IMR-90 (cell line): ENCODE measurements at regions not wholly inside any gene's neighbourhood (a gene's known extent, or its start where the extent isn't known, plus 50 kb on each side); places are given as distances from the start of the nearest gene placed in this dataset.
A peak's percentile ranks its signal among the peaks of the same experiment; 100 is the strongest.

Experiments
- ATAC-seq: fragments of 200-7000 bp; cut with Tn5 transposase; 2 replicates; pipeline ENCODE4 v1.9.1; 2020; ENCODE audit warnings: low read depth, mild to moderate bottlenecking, moderate library complexity
- BruUV-seq: library from RNA; stranded (reverse); fragments of 400-500 nt; replicated peaks from 2 replicates; lab custom pipeline; 2021; lab: Mats Ljungman, UMichigan
- CTCF ChIA-PET: fragments of 300-600 bp; formaldehyde crosslinking; extraction: SDS; loops from one replicate; lab custom pipeline; 2021; ENCODE audit warnings: antibody characterized with exemption; lab: Yijun Ruan, JAX
- POLR2A ChIA-PET: fragments of 300-600 bp; sonication (Branson Sonifier 250); formaldehyde crosslinking; loops from one replicate; lab custom pipeline; 2022; ENCODE audit warnings: antibody characterized with exemption; ENCODE audit not compliant: unreplicated experiment; lab: Charles Lee
- DNase-seq: peaks from one replicate; pipeline ENCODE4 v3.0.0; 2013
- H2AFZ ChIP-seq: replicated peaks from 2 replicates; pipeline ENCODE3; 2013; ENCODE audit warnings: low read length, mild to moderate bottlenecking; ENCODE audit not compliant: poor library complexity
- H2AK5ac ChIP-seq: 2 replicates; pipeline ENCODE4 v1.6.1; 2013; ENCODE audit warnings: low read depth, low read length, inconsistent platforms
- H2AK9ac ChIP-seq: replicated peaks from 2 replicates; pipeline ENCODE3; 2013; ENCODE audit warnings: mild to moderate bottlenecking, low read depth, low read length, moderate library complexity; ENCODE audit not compliant: poor library complexity
- H2BK120ac ChIP-seq: 2 replicates; pipeline ENCODE4 v1.6.1; 2013; ENCODE audit warnings: low read depth, low read length, inconsistent platforms
- H2BK15ac ChIP-seq: 3 replicates; pipeline ENCODE4 v1.6.1; 2013; ENCODE audit warnings: low read depth, low read length, inconsistent platforms
- H2BK20ac ChIP-seq: 2 replicates; pipeline ENCODE4 v1.6.1; 2013; ENCODE audit warnings: low read depth, mild to moderate bottlenecking, inconsistent platforms, low read length, moderate library complexity
- H2BK5ac ChIP-seq: 2 replicates; pipeline ENCODE4 v1.6.1; 2013; ENCODE audit warnings: mild to moderate bottlenecking, low read depth, low read length, inconsistent platforms; ENCODE audit not compliant: poor library complexity, severe bottlenecking
- H3K14ac ChIP-seq: replicated peaks from 2 replicates; pipeline ENCODE4 v1.6.1; 2013; ENCODE audit warnings: low read depth, low read length, inconsistent platforms
- H3K18ac ChIP-seq: 2 replicates; pipeline ENCODE4 v1.6.1; 2013; ENCODE audit warnings: low read depth, low read length, control low read depth
- H3K23ac ChIP-seq: 2 replicates; pipeline ENCODE4 v1.6.1; 2013; ENCODE audit warnings: low read depth, low read length, inconsistent platforms
- H3K27ac ChIP-seq: 2 replicates; pipeline ENCODE4 v1.5.1; 2013; ENCODE audit warnings: mild to moderate bottlenecking, control low read depth, low read length; ENCODE audit not compliant: insufficient read depth
- H3K27me3 ChIP-seq: 2 replicates; pipeline ENCODE4 v1.6.1; 2013; ENCODE audit warnings: low read length; ENCODE audit not compliant: control insufficient read depth, insufficient read depth
- H3K36me3 ChIP-seq: 2 replicates; pipeline ENCODE4 v1.6.1; 2013; ENCODE audit warnings: low read length, mixed read lengths; ENCODE audit not compliant: control insufficient read depth, insufficient read depth
- H3K4ac ChIP-seq: 2 replicates; pipeline ENCODE4 v1.6.1; 2013; ENCODE audit warnings: low read depth, low read length, inconsistent platforms
- H3K4me1 ChIP-seq: 2 replicates; pipeline ENCODE4 v1.6.1; 2013; ENCODE audit warnings: low read length, mixed read lengths; ENCODE audit not compliant: control insufficient read depth, insufficient read depth
- H3K4me2 ChIP-seq: 2 replicates; pipeline ENCODE4 v1.6.1; 2013; ENCODE audit warnings: low read depth, mild to moderate bottlenecking, control low read depth, low read length, moderate library complexity
- H3K4me3 ChIP-seq: 2 replicates; pipeline ENCODE4 v1.5.1; 2013; ENCODE audit warnings: low read depth, mild to moderate bottlenecking, control low read depth, low read length, moderate library complexity; ENCODE audit not compliant: insufficient read depth
- H3K56ac ChIP-seq: 2 replicates; pipeline ENCODE4 v1.6.1; 2013; ENCODE audit warnings: low read length, inconsistent platforms; ENCODE audit not compliant: insufficient read depth; ENCODE audit errors: extremely low read depth
- H3K79me1 ChIP-seq, 2 experiments: 2 replicates each; pipeline ENCODE4 v1.6.1; 2013; ENCODE audit warnings: low read length in 2 of 2, inconsistent platforms in 1 of 2, low read depth in 1 of 2
- H3K9ac ChIP-seq: 2 replicates; pipeline ENCODE4 v1.6.1; 2013; ENCODE audit warnings: low read depth, low read length, control low read depth
- H3K9me1 ChIP-seq: 2 replicates; pipeline ENCODE4 v1.6.1; 2013; ENCODE audit warnings: low read length, inconsistent platforms; ENCODE audit not compliant: insufficient read depth
- H3K9me3 ChIP-seq: 2 replicates; pipeline ENCODE4 v1.6.1; 2013; ENCODE audit warnings: low read length; ENCODE audit not compliant: control insufficient read depth, insufficient read depth
- H4K20me1 ChIP-seq: 2 replicates; pipeline ENCODE4 v1.6.1; 2013; ENCODE audit warnings: low read length, inconsistent platforms; ENCODE audit not compliant: insufficient read depth
- H4K5ac ChIP-seq: 2 replicates; pipeline ENCODE4 v1.6.1; 2013; ENCODE audit warnings: mild to moderate bottlenecking, low read depth, low read length, control low read depth
- H4K8ac ChIP-seq, 2 experiments: 2 replicates each; pipeline ENCODE4 v1.6.1; 2013; ENCODE audit warnings: low read depth in 2 of 2, low read length in 2 of 2, control low read depth in 1 of 2, inconsistent platforms in 1 of 2
- H4K91ac ChIP-seq: 2 replicates; pipeline ENCODE4 v1.6.1; 2013; ENCODE audit warnings: low read depth, low read length, inconsistent platforms; ENCODE audit not compliant: insufficient read depth
- MAZ ChIP-seq: IDR thresholded peaks from 2 replicates; pipeline ENCODE4 v1.6.1; 2012; ENCODE audit warnings: low read depth, mild to moderate bottlenecking, low read length, improper control_type of control experiment, moderate library complexity, borderline replicate concordance
- NFE2L2 ChIP-seq: fragments of 150-350 bp; IDR thresholded peaks from 2 replicates; pipeline ENCODE4 v1.6.1; 2016; ENCODE audit warnings: low read depth, mild to moderate bottlenecking, low read length
- RAD21 ChIP-seq: IDR thresholded peaks from 2 replicates; pipeline ENCODE4 v1.6.1; 2012; ENCODE audit warnings: low read length, improper control_type of control experiment
- RFX5 ChIP-seq: IDR thresholded peaks from 2 replicates; pipeline ENCODE4 v1.8.0; 2012; ENCODE audit warnings: low read depth, mild to moderate bottlenecking, low read length, moderate library complexity
- WGBS, 2 experiments: methylation state at CpG; one replicate each; pipeline versions ENCODE4 v1.1.5 to v1.1.7; 2013; ENCODE audit warnings: missing lambda C conversion rate in 2 of 2; ENCODE audit not compliant: insufficient read length in 1 of 2; ENCODE audit errors: extremely low coverage in 2 of 2; 5-methylcytosine and 5-hydroxymethylcytosine counted together
- dilution Hi-C: fragments of 300-500 bp; cut with HindIII; formaldehyde crosslinking; loops from one replicate; pipeline ENCODE4 v1.14.3; 2018; ENCODE audit warnings: low sequenced_read_pairs; ENCODE audit not compliant: unreplicated experiment
- in situ Hi-C: fragments of 300-500 bp; cut with MboI; formaldehyde crosslinking; loops from 3 replicates; pipeline ENCODE4 v1.14.3; 2019; ENCODE audit warnings: low sequenced_read_pairs, inconsistent platforms, mixed read lengths
- intact Hi-C: fragments of 100-400 bp; cut with micrococcal nuclease; formaldehyde crosslinking; loops from 2 replicates; pipeline ENCODE4 v1.10.0; 2022

- H3K36me3 ChIP-seq, result no peaks in the 10 kb centered on the region
- H3K4ac ChIP-seq, result 0 out of 2 replicates have a peak overlapping the region, but pooled peaks have one; percentile 10
- dilution Hi-C loops (no loop called here), intact Hi-C loops (loop anchor here (5.0 kb wide), 1 partner anchor 123 kb away; no protein-coding TSS in a partner anchor), in situ Hi-C loops (no loop called here)
- H4K91ac ChIP-seq, result no peak overlapping the region
- POLR2A ChIA-PET, result no interaction called here
- DNase-seq, result no peak
- CTCF ChIA-PET, result no interaction called here
- no peaks in the 10 kb centered on the region for H3K79me1 ChIP-seq
- H3K56ac ChIP-seq, result no peak overlapping the region
- no peak overlapping the region for H3K4me3 ChIP-seq
- H3K4me2 ChIP-seq, result no peak overlapping the region
- no peak overlapping the region for H2AFZ ChIP-seq
- no peak overlapping the region for H2BK15ac ChIP-seq
- no peak overlapping the region for H3K23ac ChIP-seq
- no peak overlapping the region for H2AK5ac ChIP-seq
- ATAC-seq, result no peak
- no peak overlapping the region for H3K14ac ChIP-seq
- H3K4me1 ChIP-seq, result peaks cover 5% of the 10 kb centered on the region; the same call in 1 of the 2 replicates
- H2AK9ac ChIP-seq, result no peak overlapping the region
- no peak overlapping the region for H2BK120ac ChIP-seq
- H4K20me1 ChIP-seq, result no peaks in the 10 kb centered on the region
- no peak overlapping the region for H2BK5ac ChIP-seq
- no CpG with 5 or more reads among the region's 2 CpGs for WGBS, 2 experiments
- peak overlapping the region; percentile 72 for H3K18ac ChIP-seq
- H3K27ac ChIP-seq, result no peak overlapping the region
- no peaks in the 10 kb centered on the region; the same call in 1 of the 2 replicates for H3K9me1 ChIP-seq
- TF ChIP-seq NFE2L2 (no peak), MAZ (no peak), RFX5 (no peak), RAD21 (no peak)
- 0 out of 2 replicates have a peak overlapping the region, but pooled peaks have one; percentile 36 for H4K5ac ChIP-seq
- H4K8ac ChIP-seq, result no peak overlapping the region
- no peak overlapping the region for H2BK20ac ChIP-seq
- H3K27me3 ChIP-seq, result no peaks in the 10 kb centered on the region
- H3K9ac ChIP-seq, result no peak overlapping the region
- BruUV-seq, result no TSS peak
- H3K9me3 ChIP-seq, result no peaks in the 10 kb centered on the region; the same call in 1 of the 2 replicates
Measured at GRCh38 chr2:226529556-226529955, 270.1 kb downstream of the IRS1 start.
